ENCODE measurements at regions not wholly inside any gene's neighbourhood (a gene's known extent, or its start where the extent isn't known, plus 50 kb on each side); places are given as distances from the start of the nearest gene placed in this dataset.

DNA sequence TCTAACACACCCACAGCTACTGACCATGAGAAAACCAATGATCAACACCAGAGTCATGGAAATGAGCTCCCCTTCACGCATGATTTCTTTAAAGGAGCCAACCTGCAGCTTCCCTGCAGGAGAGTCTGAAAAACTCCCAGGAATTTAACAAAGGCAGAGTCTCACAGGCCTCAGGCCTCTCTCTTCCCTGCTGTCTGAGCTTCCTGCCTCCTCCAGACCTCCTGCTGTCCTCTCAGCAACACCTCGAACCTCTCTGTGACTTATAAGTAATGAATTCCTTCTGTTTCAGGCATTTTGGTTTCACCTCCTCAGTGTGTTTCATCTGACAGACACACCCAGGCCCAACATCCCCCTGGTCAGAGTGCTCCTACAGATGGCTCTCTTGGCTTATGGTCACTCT is 1044.4 kb downstream of the UQCRFS1 start:
- TF ChIP-seq, protein P1, sequence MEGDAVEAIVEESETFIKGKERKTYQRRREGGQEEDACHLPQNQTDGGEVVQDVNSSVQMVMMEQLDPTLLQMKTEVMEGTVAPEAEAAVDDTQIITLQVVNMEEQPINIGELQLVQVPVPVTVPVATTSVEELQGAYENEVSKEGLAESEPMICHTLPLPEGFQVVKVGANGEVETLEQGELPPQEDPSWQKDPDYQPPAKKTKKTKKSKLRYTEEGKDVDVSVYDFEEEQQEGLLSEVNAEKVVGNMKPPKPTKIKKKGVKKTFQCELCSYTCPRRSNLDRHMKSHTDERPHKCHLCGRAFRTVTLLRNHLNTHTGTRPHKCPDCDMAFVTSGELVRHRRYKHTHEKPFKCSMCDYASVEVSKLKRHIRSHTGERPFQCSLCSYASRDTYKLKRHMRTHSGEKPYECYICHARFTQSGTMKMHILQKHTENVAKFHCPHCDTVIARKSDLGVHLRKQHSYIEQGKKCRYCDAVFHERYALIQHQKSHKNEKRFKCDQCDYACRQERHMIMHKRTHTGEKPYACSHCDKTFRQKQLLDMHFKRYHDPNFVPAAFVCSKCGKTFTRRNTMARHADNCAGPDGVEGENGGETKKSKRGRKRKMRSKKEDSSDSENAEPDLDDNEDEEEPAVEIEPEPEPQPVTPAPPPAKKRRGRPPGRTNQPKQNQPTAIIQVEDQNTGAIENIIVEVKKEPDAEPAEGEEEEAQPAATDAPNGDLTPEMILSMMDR (IDR thresholded peaks at IDR 0.05) = no peak
- TF ChIP-seq POLR2A (IDR thresholded peaks at IDR 0.05) = no peak
- TF ChIP-seq POLR2AphosphoS5 (IDR thresholded peaks at IDR 0.05) = no peak
